GM12878 (cell line): ENCODE measurements at regions not wholly inside any gene's neighbourhood (a gene's known extent, or its start where the extent isn't known, plus 50 kb on each side); places are given as distances from the start of the nearest gene placed in this dataset.

Experiments
- ATAC-seq: fragments of 200-7000 bp; cut with Tn5 transposase; 3 replicates; pipeline ENCODE4 v1.9.1; 2020; ENCODE audit warnings: mild to moderate bottlenecking, moderate library complexity
- BruUV-seq: library from RNA; stranded (reverse); fragments of 400-500 nt; replicated peaks from 2 replicates; lab custom pipeline; 2021; lab: Mats Ljungman, UMichigan
- CTCF ChIA-PET: fragments of 300-600 bp; sonication (Branson Sonifier 250); formaldehyde crosslinking; extraction: SDS; loops from one replicate; lab custom pipeline; 2021; ENCODE audit warnings: inconsistent platforms; lab: Yijun Ruan, JAX
- POLR2A ChIA-PET: fragments of 350-600 bp; formaldehyde crosslinking; extraction: SDS; loops from one replicate; lab custom pipeline; 2021; ENCODE audit warnings: inconsistent platforms; lab: Charles Lee
- RAD21 ChIA-PET: fragments of 300-600 bp; sonication (Branson Sonifier 250); formaldehyde crosslinking; loops from one replicate; lab custom pipeline; 2023; ENCODE audit warnings: antibody characterized with exemption; ENCODE audit not compliant: unreplicated experiment; lab: Charles Lee
- SMC1A ChIA-PET: fragments of 300-600 bp; sonication (Branson Sonifier 250); formaldehyde crosslinking; loops from one replicate; lab custom pipeline; 2023; ENCODE audit not compliant: unreplicated experiment, uncharacterized antibody; lab: Charles Lee
- DNase-seq: peaks from one replicate; pipeline ENCODE4 v3.0.0-alpha.2; 2011; ENCODE audit warnings: low read depth, low spot score
- FAIRE-seq: peaks from 3 replicates; lab custom pipeline; 2011; peaks lifted over from hg19 to GRCh38; lab: Jason Lieb, UNC
- H2AFZ ChIP-seq: 2 replicates; pipeline ENCODE4 v1.6.0; 2011; ENCODE audit warnings: low read depth, low read length, control low read depth; ENCODE audit not compliant: control insufficient read depth
- H3K27ac ChIP-seq: 2 replicates; pipeline ENCODE4 v1.5.1; 2011; ENCODE audit warnings: control low read depth; ENCODE audit not compliant: control insufficient read depth, insufficient read depth
- H3K27me3 ChIP-seq, 2 experiments: replicated peaks in 1 of 2; 2 replicates each; pipeline versions ENCODE4 v1.6.0 to v1.6.1; 2011; ENCODE audit warnings: low read length in 1 of 2; ENCODE audit not compliant: control insufficient read depth in 2 of 2, insufficient read depth in 2 of 2
- H3K36me3 ChIP-seq, 2 experiments: 2 replicates each; pipeline ENCODE4 v1.5.1; 2011; ENCODE audit warnings: low read length in 1 of 2; ENCODE audit not compliant: control insufficient read depth in 2 of 2, insufficient read depth in 2 of 2
- H3K4me1 ChIP-seq: 2 replicates; pipeline ENCODE4 v1.6.1; 2011; ENCODE audit warnings: mild to moderate bottlenecking, low read length, moderate library complexity, mixed read lengths; ENCODE audit not compliant: control insufficient read depth, insufficient read depth
- H3K4me2 ChIP-seq: 2 replicates; pipeline ENCODE4 v1.6.0; 2011; ENCODE audit warnings: control low read depth; ENCODE audit not compliant: control insufficient read depth, insufficient read depth
- H3K4me3 ChIP-seq: fragments of 200-600 bp; sonication (generic); 2 replicates; pipeline ENCODE4 v1.5.1; 2016
- H3K79me2 ChIP-seq: 2 replicates; pipeline ENCODE4 v1.6.0; 2011; ENCODE audit warnings: low read length; ENCODE audit not compliant: control insufficient read depth, insufficient read depth
- H3K9ac ChIP-seq: 2 replicates; pipeline ENCODE4 v1.8.0; 2011; ENCODE audit warnings: low read length, control low read depth, mixed read lengths; ENCODE audit not compliant: control insufficient read depth, insufficient read depth
- H3K9me3 ChIP-seq: replicated peaks from 3 replicates; pipeline ENCODE4 v1.5.1; 2011; ENCODE audit warnings: mild to moderate bottlenecking, low read length; ENCODE audit not compliant: control insufficient read depth, insufficient read depth
- H4K20me1 ChIP-seq: 2 replicates; pipeline ENCODE4 v1.6.0; 2011; ENCODE audit not compliant: control insufficient read depth, insufficient read depth
- CHD1 ChIP-seq: IDR thresholded peaks from 2 replicates; pipeline ENCODE4 v1.6.1; 2012; ENCODE audit warnings: low read depth, low read length, improper control_type of control experiment
- CUX1 ChIP-seq: IDR thresholded peaks from 2 replicates; pipeline ENCODE4 v1.6.1; 2012; ENCODE audit warnings: improper control_type of control experiment, low read depth, low read length; ENCODE audit not compliant: insufficient replicate concordance
- FOXM1 ChIP-seq: IDR thresholded peaks from 2 replicates; pipeline ENCODE4 v1.6.1; 2012; ENCODE audit warnings: low read depth, mild to moderate bottlenecking, inconsistent platforms, low read length, moderate library complexity
- IRF3 ChIP-seq: fragments of 450-650 bp; IDR thresholded peaks from 2 replicates; pipeline ENCODE4 v1.6.1; 2014; ENCODE audit warnings: mild to moderate bottlenecking
- LARP7 ChIP-seq: fragments of 450-650 bp; IDR thresholded peaks from 2 replicates; pipeline ENCODE4 v1.6.1; 2017; ENCODE audit warnings: mild to moderate bottlenecking
- MLLT1 ChIP-seq: fragments of 450-650 bp; IDR thresholded peaks from 2 replicates; pipeline ENCODE4 v1.6.1; 2016; ENCODE audit warnings: mild to moderate bottlenecking
- MTA3 ChIP-seq: IDR thresholded peaks from 2 replicates; pipeline ENCODE4 v1.6.1; 2012; ENCODE audit warnings: low read length, inconsistent platforms, borderline replicate concordance
- PAX8 ChIP-seq: fragments of 450-650 bp; IDR thresholded peaks from 2 replicates; pipeline ENCODE4 v1.6.1; 2017; ENCODE audit warnings: mild to moderate bottlenecking, moderate library complexity
- RBBP5 ChIP-seq: fragments of 200-600 bp; sonication (generic); conservative IDR thresholded peaks from 2 replicates; pipeline ENCODE4 v1.6.1; 2016
- SMC3 ChIP-seq: IDR thresholded peaks from 2 replicates; pipeline ENCODE4 v1.6.1; 2011; ENCODE audit warnings: low read length, improper control_type of control experiment, borderline replicate concordance
- STAT3 ChIP-seq: IDR thresholded peaks from 2 replicates; pipeline ENCODE4 v1.6.1; 2011; ENCODE audit warnings: low read depth, low read length, improper control_type of control experiment
- SUZ12 ChIP-seq: fragments of 200-600 bp; sonication (generic); IDR thresholded peaks from one replicate; pipeline ENCODE4 v1.6.1; 2018; ENCODE audit warnings: antibody characterized with exemption, mild to moderate bottlenecking; ENCODE audit not compliant: unreplicated experiment
- TARDBP ChIP-seq: IDR thresholded peaks from 2 replicates; pipeline ENCODE4 v1.6.1; 2016; ENCODE audit warnings: borderline replicate concordance
- USF2 ChIP-seq: IDR thresholded peaks from 2 replicates; pipeline ENCODE4 v1.6.1; 2011; ENCODE audit warnings: low read depth, low read length, improper control_type of control experiment, borderline replicate concordance
- WGBS: methylation state at CpG from one replicate; pipeline ENCODE4 v1.1.6; 2016; ENCODE audit warnings: low lambda C conversion rate; ENCODE audit not compliant: insufficient replicate concordance, insufficient coverage; ENCODE audit errors: missing lambda C conversion rate; 5-methylcytosine and 5-hydroxymethylcytosine counted together
- in situ Hi-C: fragments of 300-500 bp; cut with MboI; formaldehyde crosslinking; loops from 9 replicates; pipeline ENCODE4 v1.14.3; 2018; ENCODE audit warnings: mixed read lengths
- intact Hi-C: fragments of 100-400 bp; cut with micrococcal nuclease; formaldehyde crosslinking; loops from one replicate; pipeline ENCODE4 v1.14.2; 2022; ENCODE audit not compliant: unreplicated experiment
- TF ChIP-seq, protein P1 (sequence below): IDR thresholded peaks from 2 replicates; pipeline ENCODE4 v1.6.1; 2012; ENCODE audit warnings: low read depth, low read length, improper control_type of control experiment

DNA sequence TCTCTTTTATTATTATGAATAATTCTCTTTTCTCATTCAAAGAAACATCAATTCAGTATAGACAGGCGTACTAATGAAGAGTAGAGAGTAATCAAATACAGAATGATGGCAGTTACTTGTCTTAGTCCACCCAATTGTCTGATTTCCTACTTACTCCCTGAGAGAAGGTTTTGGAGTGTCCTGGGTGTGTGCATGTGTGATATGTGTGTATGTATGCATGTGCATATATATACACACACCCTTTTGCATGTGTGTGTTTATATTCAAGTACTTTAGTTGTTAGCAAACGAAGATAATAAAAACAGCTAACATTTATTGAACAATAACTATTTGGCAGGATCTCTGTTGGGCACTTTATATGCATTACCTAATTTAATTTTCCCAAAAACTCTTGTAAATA, 63.2 kb upstream of the CCDC190 start (continued):
- no peak for TF ChIP-seq CUX1
- TF ChIP-seq, protein P1, sequence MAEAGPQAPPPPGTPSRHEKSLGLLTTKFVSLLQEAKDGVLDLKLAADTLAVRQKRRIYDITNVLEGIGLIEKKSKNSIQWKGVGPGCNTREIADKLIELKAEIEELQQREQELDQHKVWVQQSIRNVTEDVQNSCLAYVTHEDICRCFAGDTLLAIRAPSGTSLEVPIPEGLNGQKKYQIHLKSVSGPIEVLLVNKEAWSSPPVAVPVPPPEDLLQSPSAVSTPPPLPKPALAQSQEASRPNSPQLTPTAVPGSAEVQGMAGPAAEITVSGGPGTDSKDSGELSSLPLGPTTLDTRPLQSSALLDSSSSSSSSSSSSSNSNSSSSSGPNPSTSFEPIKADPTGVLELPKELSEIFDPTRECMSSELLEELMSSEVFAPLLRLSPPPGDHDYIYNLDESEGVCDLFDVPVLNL, result no peak
- no peak for TF ChIP-seq RBBP5
- TF ChIP-seq, all 136 proteins: peak for 0

DNA sequence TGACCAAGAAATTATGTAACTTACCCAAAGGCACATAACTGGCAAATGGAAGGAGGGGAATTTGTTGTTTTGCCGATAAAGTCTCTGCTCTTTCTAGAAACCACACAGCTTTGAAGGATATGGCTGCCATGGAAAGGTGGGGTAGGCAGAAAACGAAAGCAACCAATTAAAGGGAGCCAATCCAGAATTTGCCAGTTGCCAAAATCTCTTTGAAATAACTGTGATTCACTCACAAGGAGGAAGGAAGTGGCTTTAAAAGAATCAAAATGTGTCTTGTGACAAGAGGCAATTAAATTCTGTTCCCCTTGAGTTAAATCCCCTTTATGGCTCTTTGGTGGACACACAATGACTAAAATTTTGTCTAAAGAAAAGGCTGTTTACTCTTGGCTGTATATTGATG, 61.2 kb upstream of the CCDC190 start:
- FAIRE-seq (no peak), DNase-seq (no peak), ATAC-seq (no peak)
- Histone ChIP-seq H3K4me2 (no peak overlapping the region), H3K4me1 (no peaks in the 10 kb centered on the region), H3K79me2 (no peaks in the 10 kb centered on the region), H3K36me3 (no peaks in the 10 kb centered on the region), H3K27me3 (peaks cover 0 to 2% of the 10 kb centered on the region in 2 experiments; a peak in 2 of 4 replicates), H3K27ac (no peak overlapping the region), H2AFZ (no peak overlapping the region), H3K9me3 (no peaks in the 10 kb centered on the region), H3K9ac (no peak overlapping the region), H4K20me1 (no peaks in the 10 kb centered on the region), H3K4me3 (no peak overlapping the region)
- WGBS, result 47% methylated on average over 2 of the region's 2 CpGs
- ChIA-PET CTCF (no interaction called here), RAD21 (no interaction called here), SMC1A (no interaction called here), POLR2A (no interaction called here)
- intact Hi-C loops (no loop called here), in situ Hi-C loops (no loop called here)
- BruUV-seq, result no TSS peak
- no peak for TF ChIP-seq USF2
- no peak for TF ChIP-seq LARP7
- TF ChIP-seq SUZ12, result no peak
- TF ChIP-seq STAT3, result no peak
- TF ChIP-seq CHD1, result no peak
- TF ChIP-seq MTA3, result no peak
- no peak for TF ChIP-seq TARDBP
- no peak for TF ChIP-seq IRF3
- TF ChIP-seq MLLT1, result no peak
- TF ChIP-seq PAX8, result no peak
- no peak for TF ChIP-seq SMC3
- TF ChIP-seq FOXM1, result no peak
